ENCODE measurements at regions not wholly inside any gene's neighbourhood (a gene's known extent, or its start where the extent isn't known, plus 50 kb on each side); places are given as distances from the start of the nearest gene placed in this dataset.
"Not testable (repeated sequence)": the region's sequence is repeated elsewhere in the genome, so short reads cannot be mapped to it uniquely, and the experiment has no call there.

GRCh38 chr1:173341307-173341706 is 134.2 kb upstream of the TNFSF4 start:
- no peaks in the 10 kb centered on the region for H3K36me3 ChIP-seq (ENCODE audit: control insufficient read depth in 1 of 2, insufficient read depth in 2 of 2, low read length in 2 of 2)
- no peaks in the 10 kb centered on the region for H3K27me3 ChIP-seq (ENCODE audit: control insufficient read depth in 1 of 2, insufficient read depth in 2 of 2, low read length in 2 of 2)
- no peaks in the 10 kb centered on the region for H3K9me3 ChIP-seq (ENCODE audit: control insufficient read depth in 1 of 2, low read length in 2 of 2)
- H3K9ac ChIP-seq (ENCODE audit: low read depth in 1 of 2, low read length in 2 of 2), result no peak overlapping the region
- no peak overlapping the region for H3K27ac ChIP-seq (ENCODE audit: low read depth, low read length)
- H3K4me3 ChIP-seq (ENCODE audit: low read depth in 1 of 2, low read length in 2 of 2), result no peak overlapping the region
- H3K4me1 ChIP-seq (ENCODE audit: control insufficient read depth in 1 of 2, insufficient read depth in 2 of 2, low read length in 2 of 2), result no peaks in the 10 kb centered on the region

DNA sequence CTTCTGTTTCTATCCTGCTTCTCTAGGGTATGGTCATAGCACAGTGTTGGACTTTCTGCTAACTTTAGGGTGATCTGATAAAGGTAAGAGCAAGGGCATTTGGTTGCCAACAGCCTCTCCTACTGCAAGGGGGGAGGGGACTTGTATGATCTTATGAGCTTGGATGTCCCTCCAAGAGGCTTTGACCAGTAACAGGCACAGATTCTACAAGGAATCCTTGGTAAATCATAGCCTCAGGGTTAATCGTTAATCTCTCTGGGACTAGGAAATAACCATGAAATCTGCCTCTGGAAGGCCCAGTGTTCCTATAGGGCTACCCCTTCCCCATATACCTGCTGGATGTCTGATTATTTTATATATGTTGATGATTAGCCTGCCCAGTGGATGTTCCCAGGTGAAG is 134.8 kb upstream of the TNFSF4 start:
- H3K4me3 ChIP-seq (ENCODE audit: low read depth in 1 of 2, low read length in 2 of 2), result no peak overlapping the region
- no peaks in the 10 kb centered on the region for H3K9me3 ChIP-seq (ENCODE audit: control insufficient read depth in 1 of 2, low read length in 2 of 2)
- H3K4me1 ChIP-seq (ENCODE audit: control insufficient read depth in 1 of 2, insufficient read depth in 2 of 2, low read length in 2 of 2), result no peaks in the 10 kb centered on the region
- H3K27me3 ChIP-seq (ENCODE audit: control insufficient read depth in 1 of 2, insufficient read depth in 2 of 2, low read length in 2 of 2), result no peaks in the 10 kb centered on the region
- no peak overlapping the region for H3K27ac ChIP-seq (ENCODE audit: low read depth, low read length)
- no peak overlapping the region for H3K9ac ChIP-seq (ENCODE audit: low read depth in 1 of 2, low read length in 2 of 2)
- H3K36me3 ChIP-seq (ENCODE audit: control insufficient read depth in 1 of 2, insufficient read depth in 2 of 2, low read length in 2 of 2), result no peaks in the 10 kb centered on the region

- H3K9me3 ChIP-seq (ENCODE audit: control insufficient read depth in 1 of 2, low read length in 2 of 2), result no peaks in the 10 kb centered on the region
- no peaks in the 10 kb centered on the region for H3K27me3 ChIP-seq (ENCODE audit: control insufficient read depth in 1 of 2, insufficient read depth in 2 of 2, low read length in 2 of 2)
- H3K4me1 ChIP-seq (ENCODE audit: control insufficient read depth in 1 of 2, insufficient read depth in 2 of 2, low read length in 2 of 2), result no peaks in the 10 kb centered on the region
- H3K27ac ChIP-seq (ENCODE audit: low read depth, low read length), result no peak overlapping the region
- H3K9ac ChIP-seq (ENCODE audit: low read depth in 1 of 2, low read length in 2 of 2), result no peak overlapping the region
- H3K4me3 ChIP-seq (ENCODE audit: low read depth in 1 of 2, low read length in 2 of 2), result no peak overlapping the region
- H3K36me3 ChIP-seq (ENCODE audit: control insufficient read depth in 1 of 2, insufficient read depth in 2 of 2, low read length in 2 of 2), result no peaks in the 10 kb centered on the region
Observed at GRCh38 chr1:173342736-173343135, 134.4 kb upstream of the PRDX6 start.

GRCh38 chr1:173344034-173344743 is 132.9 kb upstream of the PRDX6 start:
- Histone ChIP-seq H3K27me3 (ENCODE audit: control insufficient read depth in 1 of 2, insufficient read depth in 2 of 2, low read length in 2 of 2) (no peaks in the 10 kb centered on the region), H3K4me1 (ENCODE audit: control insufficient read depth in 1 of 2, insufficient read depth in 2 of 2, low read length in 2 of 2) (no peaks in the 10 kb centered on the region), H3K27ac (ENCODE audit: low read depth, low read length) (no peak overlapping the region), H3K9me3 (ENCODE audit: control insufficient read depth in 1 of 2, low read length in 2 of 2) (no peaks in the 10 kb centered on the region), H3K4me3 (ENCODE audit: low read depth in 1 of 2, low read length in 2 of 2) (no peak overlapping the region), H3K36me3 (ENCODE audit: control insufficient read depth in 1 of 2, insufficient read depth in 2 of 2, low read length in 2 of 2) (no peaks in the 10 kb centered on the region), H3K9ac (ENCODE audit: low read depth in 1 of 2, low read length in 2 of 2) (no peak overlapping the region)

GRCh38 chr1:173347282-173347818 is 129.8 kb upstream of the PRDX6 start:
- Histone ChIP-seq H3K27me3 (ENCODE audit: control insufficient read depth in 1 of 2, insufficient read depth in 2 of 2, low read length in 2 of 2) (no peaks in the 10 kb centered on the region), H3K9ac (ENCODE audit: low read depth in 1 of 2, low read length in 2 of 2) (no peak overlapping the region), H3K27ac (ENCODE audit: low read depth, low read length) (no peak overlapping the region), H3K4me1 (ENCODE audit: control insufficient read depth in 1 of 2, insufficient read depth in 2 of 2, low read length in 2 of 2) (no peaks in the 10 kb centered on the region), H3K9me3 (ENCODE audit: control insufficient read depth in 1 of 2, low read length in 2 of 2) (peaks cover 4 to 5% of the 10 kb centered on the region in 2 donors), H3K4me3 (ENCODE audit: low read depth in 1 of 2, low read length in 2 of 2) (no peak overlapping the region), H3K36me3 (ENCODE audit: control insufficient read depth in 1 of 2, insufficient read depth in 2 of 2, low read length in 2 of 2) (no peaks in the 10 kb centered on the region)

DNA sequence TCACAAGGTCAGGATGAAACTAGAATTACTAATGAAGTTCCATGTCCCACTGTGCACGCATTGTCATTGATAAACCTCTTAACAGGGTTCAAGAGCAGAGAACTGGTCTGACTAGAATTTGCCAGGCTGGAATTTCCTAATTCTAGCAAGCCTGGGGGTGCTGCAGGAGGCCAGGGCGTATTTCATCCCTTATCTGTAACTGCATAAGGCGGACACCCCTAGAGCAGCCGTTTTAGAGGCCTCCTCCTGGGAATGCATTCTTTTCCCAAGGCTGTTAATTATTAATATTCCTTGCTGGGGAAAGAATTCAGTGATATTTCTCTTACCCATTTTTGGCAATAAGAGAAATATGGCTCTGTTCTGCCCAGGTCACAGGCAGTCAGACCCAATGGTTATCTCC is 124.5 kb upstream of the PRDX6 start:
- not testable (repeated sequence) for H3K4me3 ChIP-seq (ENCODE audit: low read depth in 1 of 2, low read length in 2 of 2); H3K27me3 ChIP-seq (ENCODE audit: control insufficient read depth in 1 of 2, insufficient read depth in 2 of 2, low read length in 2 of 2); H3K9ac ChIP-seq (ENCODE audit: low read depth in 1 of 2, low read length in 2 of 2); H3K4me1 ChIP-seq (ENCODE audit: control insufficient read depth in 1 of 2, insufficient read depth in 2 of 2, low read length in 2 of 2); H3K27ac ChIP-seq (ENCODE audit: low read depth, low read length); H3K36me3 ChIP-seq (ENCODE audit: control insufficient read depth in 1 of 2, insufficient read depth in 2 of 2, low read length in 2 of 2)
- H3K9me3 ChIP-seq (ENCODE audit: control insufficient read depth in 1 of 2, low read length in 2 of 2), result peaks cover 4 to 14% of the 10 kb centered on the region in 2 donors

DNA sequence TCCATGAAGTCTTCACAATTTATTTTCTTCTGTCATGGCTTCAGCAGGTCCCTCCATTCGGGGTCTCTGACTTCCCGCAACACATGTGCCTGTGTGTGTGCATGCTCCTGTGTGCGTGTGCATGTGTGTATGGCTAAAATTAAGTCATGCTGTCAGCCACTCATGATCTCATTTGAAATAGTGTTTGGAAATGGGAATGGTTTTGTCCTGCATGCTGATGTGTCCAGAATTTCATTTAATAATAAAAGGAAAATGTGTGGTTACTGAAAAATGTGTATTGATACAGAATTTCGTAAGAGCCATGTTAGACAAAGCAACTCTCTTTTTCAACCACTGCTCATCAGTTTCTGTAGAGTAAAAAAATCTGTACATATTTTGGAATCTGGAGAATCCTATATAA is 123.8 kb upstream of the PRDX6 start:
- H3K4me3 ChIP-seq (ENCODE audit: low read depth in 1 of 2, low read length in 2 of 2), result no peak overlapping the region

DNA sequence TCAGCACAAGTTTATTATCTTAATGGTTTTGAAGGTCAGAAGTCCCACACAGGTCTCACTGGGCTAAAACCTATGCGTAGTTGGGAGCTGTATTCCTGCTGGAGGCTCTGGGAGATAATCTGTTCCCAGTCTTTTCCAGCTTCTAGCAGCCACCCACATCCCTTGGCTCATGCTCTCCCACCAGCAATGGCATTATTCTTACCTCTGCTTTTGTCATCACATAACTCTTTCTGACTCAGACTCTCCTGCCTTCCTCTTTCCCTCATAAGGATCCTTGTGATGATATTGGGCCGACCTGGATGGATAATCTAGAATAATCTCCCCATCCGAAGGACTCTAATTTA is 122.2 kb upstream of the PRDX6 start:
- Histone ChIP-seq H3K27me3 (ENCODE audit: control insufficient read depth in 1 of 2, insufficient read depth in 2 of 2, low read length in 2 of 2) (no peaks in the 10 kb centered on the region), H3K36me3 (ENCODE audit: control insufficient read depth in 1 of 2, insufficient read depth in 2 of 2, low read length in 2 of 2) (no peaks in the 10 kb centered on the region), H3K27ac (ENCODE audit: low read depth, low read length) (no peak overlapping the region), H3K4me1 (ENCODE audit: control insufficient read depth in 1 of 2, insufficient read depth in 2 of 2, low read length in 2 of 2) (no peaks in the 10 kb centered on the region), H3K9ac (ENCODE audit: low read depth in 1 of 2, low read length in 2 of 2) (no peak overlapping the region), H3K9me3 (ENCODE audit: control insufficient read depth in 1 of 2, low read length in 2 of 2) (peaks cover 4 to 14% of the 10 kb centered on the region in 2 donors), H3K4me3 (ENCODE audit: low read depth in 1 of 2, low read length in 2 of 2) (no peak overlapping the region)

More for the DNA sequence above, 123.8 kb upstream of the PRDX6 start:
- Histone ChIP-seq H3K27ac (ENCODE audit: low read depth, low read length) (no peak overlapping the region), H3K36me3 (ENCODE audit: control insufficient read depth in 1 of 2, insufficient read depth in 2 of 2, low read length in 2 of 2) (no peaks in the 10 kb centered on the region), H3K4me1 (ENCODE audit: control insufficient read depth in 1 of 2, insufficient read depth in 2 of 2, low read length in 2 of 2) (no peaks in the 10 kb centered on the region), H3K9ac (ENCODE audit: low read depth in 1 of 2, low read length in 2 of 2) (no peak overlapping the region), H3K27me3 (ENCODE audit: control insufficient read depth in 1 of 2, insufficient read depth in 2 of 2, low read length in 2 of 2) (no peaks in the 10 kb centered on the region), H3K9me3 (ENCODE audit: control insufficient read depth in 1 of 2, low read length in 2 of 2) (peaks cover 4 to 14% of the 10 kb centered on the region in 2 donors)

GRCh38 chr1:173355281-173356031 is 121.7 kb upstream of the PRDX6 start:
- Histone ChIP-seq H3K36me3 (ENCODE audit: control insufficient read depth in 1 of 2, insufficient read depth in 2 of 2, low read length in 2 of 2) (no peaks in the 10 kb centered on the region), H3K27ac (ENCODE audit: low read depth, low read length) (no peak overlapping the region), H3K9me3 (ENCODE audit: control insufficient read depth in 1 of 2, low read length in 2 of 2) (peaks cover 4 to 14% of the 10 kb centered on the region in 2 donors), H3K27me3 (ENCODE audit: control insufficient read depth in 1 of 2, insufficient read depth in 2 of 2, low read length in 2 of 2) (no peaks in the 10 kb centered on the region), H3K4me1 (ENCODE audit: control insufficient read depth in 1 of 2, insufficient read depth in 2 of 2, low read length in 2 of 2) (no peaks in the 10 kb centered on the region), H3K9ac (ENCODE audit: low read depth in 1 of 2, low read length in 2 of 2) (no peak overlapping the region), H3K4me3 (ENCODE audit: low read depth in 1 of 2, low read length in 2 of 2) (no peak overlapping the region)

GRCh38 chr1:173356191-173356762 is 120.9 kb upstream of the PRDX6 start:
- peaks cover 4 to 14% of the 10 kb centered on the region in 2 donors for H3K9me3 ChIP-seq (ENCODE audit: control insufficient read depth in 1 of 2, low read length in 2 of 2)
- H3K27ac ChIP-seq (ENCODE audit: low read depth, low read length), result no peak overlapping the region
- no peaks in the 10 kb centered on the region for H3K4me1 ChIP-seq (ENCODE audit: control insufficient read depth in 1 of 2, insufficient read depth in 2 of 2, low read length in 2 of 2)
- no peak overlapping the region for H3K4me3 ChIP-seq (ENCODE audit: low read depth in 1 of 2, low read length in 2 of 2)
- H3K9ac ChIP-seq (ENCODE audit: low read depth in 1 of 2, low read length in 2 of 2), result no peak overlapping the region
- no peaks in the 10 kb centered on the region for H3K36me3 ChIP-seq (ENCODE audit: control insufficient read depth in 1 of 2, insufficient read depth in 2 of 2, low read length in 2 of 2)
- H3K27me3 ChIP-seq (ENCODE audit: control insufficient read depth in 1 of 2, insufficient read depth in 2 of 2, low read length in 2 of 2), result no peaks in the 10 kb centered on the region
